H9 (cell line): ENCODE measurements at regions not wholly inside any gene's neighbourhood (a gene's known extent, or its start where the extent isn't known, plus 50 kb on each side); places are given as distances from the start of the nearest gene placed in this dataset.

ENCODE experiments used
- DNase-seq: peaks from one replicate; pipeline ENCODE4 v3.0.0-alpha.2; 2017
- H2AFZ ChIP-seq: one replicate; pipeline ENCODE4 v1.6.1; 2013; ENCODE audit warnings: mild to moderate bottlenecking, low read length, control low read depth, moderate library complexity
- H2AK5ac ChIP-seq: 2 replicates; pipeline ENCODE4 v1.6.1; 2013; ENCODE audit warnings: low read length, control low read depth, mixed read lengths; ENCODE audit not compliant: insufficient read length
- H2BK120ac ChIP-seq: one replicate; pipeline ENCODE4 v1.6.1; 2013; ENCODE audit warnings: low read depth, mild to moderate bottlenecking, low read length, control low read depth, inconsistent platforms; ENCODE audit not compliant: poor library complexity, severe bottlenecking
- H2BK12ac ChIP-seq: 2 replicates; pipeline ENCODE4 v1.6.1; 2013; ENCODE audit warnings: low read length, control low read depth, mixed read lengths, low read depth; ENCODE audit not compliant: insufficient read length
- H2BK15ac ChIP-seq: 2 replicates; pipeline ENCODE4 v1.6.1; 2013; ENCODE audit warnings: low read depth, low read length, control low read depth
- H2BK20ac ChIP-seq: one replicate; pipeline ENCODE4 v1.6.1; 2013; ENCODE audit warnings: low read depth, mild to moderate bottlenecking, low read length, control low read depth, inconsistent platforms; ENCODE audit not compliant: poor library complexity, severe bottlenecking
- H2BK5ac ChIP-seq: 2 replicates; pipeline ENCODE4 v1.6.1; 2013; ENCODE audit warnings: low read length, control low read depth, mixed read lengths; ENCODE audit not compliant: insufficient read length
- H3K14ac ChIP-seq: 2 replicates; pipeline ENCODE4 v1.6.1; 2013; ENCODE audit warnings: low read length, control low read depth; ENCODE audit not compliant: insufficient read depth
- H3K18ac ChIP-seq: 2 replicates; pipeline ENCODE4 v1.6.1; 2013; ENCODE audit warnings: low read depth, mild to moderate bottlenecking, mixed read lengths, low read length, control low read depth; ENCODE audit not compliant: insufficient read length
- H3K23ac ChIP-seq: 2 replicates; pipeline ENCODE4 v1.6.1; 2013; ENCODE audit warnings: low read length, control low read depth, mixed read lengths, low read depth; ENCODE audit not compliant: insufficient read length
- H3K23me2 ChIP-seq: 2 replicates; pipeline ENCODE4 v1.6.1; 2013; ENCODE audit warnings: low read depth, mild to moderate bottlenecking, mixed read lengths, low read length, control low read depth; ENCODE audit not compliant: insufficient read length, poor library complexity, severe bottlenecking
- H3K27ac ChIP-seq: 2 replicates; pipeline ENCODE4 v1.5.1; 2013; ENCODE audit warnings: low read length, control low read depth, mixed read lengths, low read depth; ENCODE audit not compliant: insufficient read length
- H3K27me3 ChIP-seq: 2 replicates; pipeline ENCODE4 v1.6.1; 2013; ENCODE audit warnings: low read length, control low read depth, inconsistent platforms; ENCODE audit not compliant: insufficient read depth
- H3K4ac ChIP-seq: 2 replicates; pipeline ENCODE4 v1.6.1; 2013; ENCODE audit warnings: low read depth, mild to moderate bottlenecking, control low read depth, inconsistent platforms, low read length, moderate library complexity
- H3K4me1 ChIP-seq: 2 replicates; pipeline ENCODE4 v1.6.1; 2013; ENCODE audit warnings: low read length, control low read depth, inconsistent platforms; ENCODE audit not compliant: insufficient read depth
- H3K4me2 ChIP-seq: 2 replicates; pipeline ENCODE4 v1.6.1; 2013; ENCODE audit warnings: low read length, control low read depth, mixed read lengths; ENCODE audit not compliant: insufficient read length, insufficient read depth
- H3K56ac ChIP-seq: 2 replicates; pipeline ENCODE4 v1.6.1; 2013; ENCODE audit warnings: low read depth, mild to moderate bottlenecking, mixed read lengths, low read length, control low read depth; ENCODE audit not compliant: insufficient read length
- H3K79me1 ChIP-seq: 2 replicates; pipeline ENCODE4 v1.6.1; 2013; ENCODE audit warnings: low read depth, mild to moderate bottlenecking, moderate library complexity, low read length, control low read depth, inconsistent platforms; ENCODE audit not compliant: insufficient read depth, poor library complexity, severe bottlenecking
- H3K79me2 ChIP-seq: 2 replicates; pipeline ENCODE4 v1.6.1; 2013; ENCODE audit warnings: low read length, control low read depth, inconsistent platforms; ENCODE audit not compliant: insufficient read depth
- H3K9ac ChIP-seq: 2 replicates; pipeline ENCODE4 v1.6.1; 2013; ENCODE audit warnings: low read length, control low read depth, mixed read lengths; ENCODE audit not compliant: insufficient read length; ENCODE audit errors: extremely low read depth
- H3K9me3 ChIP-seq: one replicate; pipeline ENCODE4 v1.6.1; 2013; ENCODE audit warnings: low read depth, low read length, inconsistent platforms; ENCODE audit not compliant: control insufficient read depth
- H3T11ph ChIP-seq: one replicate; pipeline ENCODE4 v1.6.1; 2013; ENCODE audit warnings: mild to moderate bottlenecking, low read length, control low read depth, inconsistent platforms
- H4K20me1 ChIP-seq: one replicate; pipeline ENCODE4 v1.6.1; 2013; ENCODE audit not compliant: control insufficient read depth, insufficient read length, insufficient read depth
- H4K5ac ChIP-seq: 2 replicates; pipeline ENCODE4 v1.6.1; 2013; ENCODE audit warnings: low read depth, mild to moderate bottlenecking, mixed read lengths, low read length, control low read depth; ENCODE audit not compliant: insufficient read length
- H4K8ac ChIP-seq: replicated peaks from 2 replicates; pipeline ENCODE4 v1.6.1; 2013; ENCODE audit warnings: low read length, control low read depth, mixed read lengths, low read depth; ENCODE audit not compliant: insufficient read length
- H4K91ac ChIP-seq: 2 replicates; pipeline ENCODE4 v1.6.1; 2013; ENCODE audit warnings: low read depth, mild to moderate bottlenecking, moderate library complexity, mixed read lengths, low read length, control low read depth; ENCODE audit not compliant: insufficient read length
- H3K27ac Mint-ChIP-seq, 3 experiments: 2 replicates in 2 of 3; 3 replicates in 1 of 3; pipeline ENCODE4 v1.8.0; 2020 to 2021; ENCODE audit warnings: mixed read lengths in 3 of 3, mild to moderate bottlenecking in 1 of 3, moderate library complexity in 1 of 3
- H3K27me3 Mint-ChIP-seq: 2 replicates; pipeline ENCODE4 v1.8.0; 2021; ENCODE audit warnings: low read depth, mild to moderate bottlenecking, moderate library complexity, mixed read lengths
- H3K36me3 Mint-ChIP-seq, 3 experiments: 2 replicates in 2 of 3; 3 replicates in 1 of 3; pipeline ENCODE4 v1.8.0; 2020 to 2021; ENCODE audit warnings: low read depth in 3 of 3, mixed read lengths in 3 of 3; ENCODE audit not compliant: insufficient read depth in 1 of 3
- H3K4me1 Mint-ChIP-seq, 2 experiments: 2 replicates each; pipeline ENCODE4 v1.8.0; 2020; ENCODE audit warnings: mixed read lengths in 2 of 2
- H3K4me3 Mint-ChIP-seq, 2 experiments: 2 replicates in 1 of 2; 3 replicates in 1 of 2; pipeline ENCODE4 v1.8.0; 2020 to 2021; ENCODE audit warnings: mild to moderate bottlenecking in 2 of 2, mixed read lengths in 2 of 2, moderate library complexity in 1 of 2
- H3K9me3 Mint-ChIP-seq, 2 experiments: 2 replicates in 1 of 2; 3 replicates in 1 of 2; pipeline ENCODE4 v1.8.0; 2020; ENCODE audit warnings: mild to moderate bottlenecking in 2 of 2, mixed read lengths in 2 of 2, moderate library complexity in 1 of 2
- WGBS: extraction: QIAGEN DNeasy Blood & Tissue Kit; methylation state at CpG from one replicate; pipeline ENCODE4 v1.1.7; 2013; ENCODE audit warnings: missing lambda C conversion rate, low lambda C conversion rate, mixed read lengths; ENCODE audit not compliant: insufficient read length; ENCODE audit errors: extremely low coverage; 5-methylcytosine and 5-hydroxymethylcytosine counted together
- TF ChIP-seq, protein P1 (sequence below): fragments of 200-600 bp; sonication (generic); conservative IDR thresholded peaks from 3 replicates; pipeline ENCODE4 v1.8.0; 2021; ENCODE audit warnings: antibody characterized with exemption, mild to moderate bottlenecking

DNA sequence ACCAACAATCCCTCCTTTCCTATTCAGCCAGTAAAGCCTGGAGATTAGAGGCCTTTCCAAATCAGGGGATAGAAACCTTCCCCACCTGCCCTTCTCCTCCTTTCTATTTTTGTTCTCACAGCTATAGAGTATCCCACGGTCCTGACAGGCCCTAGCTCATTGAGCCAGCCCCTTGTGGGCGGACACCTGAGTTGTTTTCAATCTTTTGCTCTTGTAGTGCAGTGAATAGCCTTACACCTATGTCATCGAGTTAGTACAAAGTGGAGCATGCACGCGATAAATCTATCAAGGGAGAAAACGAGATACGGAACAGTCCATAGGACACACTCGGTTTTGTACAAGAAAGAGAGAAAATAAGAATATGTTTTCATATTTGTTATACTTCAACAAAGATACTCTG, 77.2 kb downstream of the TSPAN17 start:
- no peak overlapping the region for H4K91ac ChIP-seq
- Mint-ChIP-seq H3K27ac (no peak overlapping the region; a peak in 2 of 7 replicates), H3K4me1 (peaks cover 27 to 47% of the 10 kb centered on the region in 2 experiments)

More for the DNA sequence above, 77.2 kb downstream of the TSPAN17 start:
- Histone ChIP-seq H2AK5ac (no peak overlapping the region), H2BK120ac (no peak overlapping the region), H2BK20ac (no peak overlapping the region), H3K27ac (no peak overlapping the region), H4K5ac (no peak overlapping the region), H2AFZ (no peak overlapping the region), H3K4me2 (no peak overlapping the region), H3K23ac (no peak overlapping the region), H4K8ac (no peak overlapping the region), H3K4ac (no peak overlapping the region), H2BK12ac (no peak overlapping the region), H3K23me2 (no peaks in the 10 kb centered on the region), H2BK5ac (no peak overlapping the region), H3K79me1 (no peaks in the 10 kb centered on the region), H3K27me3 (no peaks in the 10 kb centered on the region), H3K14ac (no peak overlapping the region), H3K4me1 (peaks cover 3% of the 10 kb centered on the region; the same call in 1 of the 2 replicates), H3K9me3 (no peaks in the 10 kb centered on the region), H3K56ac (no peak overlapping the region), H4K20me1 (no peaks in the 10 kb centered on the region), H3K9ac (no peak overlapping the region), H3K18ac (no peak overlapping the region), H3K79me2 (no peaks in the 10 kb centered on the region), H3T11ph (no peak overlapping the region), H2BK15ac (no peak overlapping the region)
- no peak for DNase-seq
- H3K36me3 Mint-ChIP-seq: no peaks in the 10 kb centered on the region
- no peaks in the 10 kb centered on the region for H3K9me3 Mint-ChIP-seq
- WGBS: no CpG with 5 or more reads among the region's 8 CpGs
- H3K27me3 Mint-ChIP-seq: peaks cover 9% of the 10 kb centered on the region
- H3K4me3 Mint-ChIP-seq: no peak overlapping the region; a peak in 1 of 5 replicates
- TF ChIP-seq, protein P1, sequence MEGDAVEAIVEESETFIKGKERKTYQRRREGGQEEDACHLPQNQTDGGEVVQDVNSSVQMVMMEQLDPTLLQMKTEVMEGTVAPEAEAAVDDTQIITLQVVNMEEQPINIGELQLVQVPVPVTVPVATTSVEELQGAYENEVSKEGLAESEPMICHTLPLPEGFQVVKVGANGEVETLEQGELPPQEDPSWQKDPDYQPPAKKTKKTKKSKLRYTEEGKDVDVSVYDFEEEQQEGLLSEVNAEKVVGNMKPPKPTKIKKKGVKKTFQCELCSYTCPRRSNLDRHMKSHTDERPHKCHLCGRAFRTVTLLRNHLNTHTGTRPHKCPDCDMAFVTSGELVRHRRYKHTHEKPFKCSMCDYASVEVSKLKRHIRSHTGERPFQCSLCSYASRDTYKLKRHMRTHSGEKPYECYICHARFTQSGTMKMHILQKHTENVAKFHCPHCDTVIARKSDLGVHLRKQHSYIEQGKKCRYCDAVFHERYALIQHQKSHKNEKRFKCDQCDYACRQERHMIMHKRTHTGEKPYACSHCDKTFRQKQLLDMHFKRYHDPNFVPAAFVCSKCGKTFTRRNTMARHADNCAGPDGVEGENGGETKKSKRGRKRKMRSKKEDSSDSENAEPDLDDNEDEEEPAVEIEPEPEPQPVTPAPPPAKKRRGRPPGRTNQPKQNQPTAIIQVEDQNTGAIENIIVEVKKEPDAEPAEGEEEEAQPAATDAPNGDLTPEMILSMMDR: no peak
